ENCODE measurements at regions not wholly inside any gene's neighbourhood (a gene's known extent, or its start where the extent isn't known, plus 50 kb on each side); places are given as distances from the start of the nearest gene placed in this dataset.

DNA sequence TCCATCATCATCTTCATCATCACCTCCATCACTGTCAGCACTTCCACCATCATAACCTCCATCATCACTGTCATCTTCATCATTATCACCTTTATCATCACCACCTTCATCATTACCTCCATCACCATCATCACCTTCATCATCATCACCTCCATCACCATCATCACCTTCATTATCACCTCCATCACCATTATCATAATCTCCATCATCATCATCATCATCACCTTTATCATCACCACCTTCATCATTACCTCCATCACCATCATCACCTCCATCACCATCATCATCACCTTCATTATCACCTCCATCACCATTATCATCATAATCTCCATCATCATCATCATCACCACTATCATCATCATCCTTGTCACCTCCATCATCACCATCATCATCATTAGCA lies 309.7 kb downstream of the HAPSTR1 start:
- TF ChIP-seq RARB (CRISPR knock-in tag; IDR thresholded peaks at IDR 0.05) (no peak), TOX (CRISPR knock-in tag; IDR thresholded peaks at IDR 0.05; ENCODE audit: borderline replicate concordance) (no peak), TCF4 (CRISPR knock-in tag; IDR thresholded peaks at IDR 0.05; ENCODE audit: borderline replicate concordance) (no peak), ZFP30 (CRISPR knock-in tag; IDR thresholded peaks at IDR 0.05) (no peak), ZNF70 (CRISPR knock-in tag; IDR thresholded peaks at IDR 0.05) (no peak), SNAI2 (CRISPR knock-in tag; IDR thresholded peaks at IDR 0.05) (no peak), CSDC2 (CRISPR knock-in tag; IDR thresholded peaks at IDR 0.05) (no peak), GLIS3 (CRISPR knock-in tag; IDR thresholded peaks at IDR 0.05) (no peak), ESRRG (CRISPR knock-in tag; IDR thresholded peaks at IDR 0.05) (no peak), BACH2 (CRISPR knock-in tag; IDR thresholded peaks at IDR 0.05; ENCODE audit: borderline replicate concordance) (no peak), ZC3H10 (CRISPR knock-in tag; IDR thresholded peaks at IDR 0.05) (no peak), OSR1 (CRISPR knock-in tag; IDR thresholded peaks at IDR 0.05) (no peak), PPARA (CRISPR knock-in tag; IDR thresholded peaks at IDR 0.05; ENCODE audit: borderline replicate concordance) (no peak), ISL1 (CRISPR knock-in tag; IDR thresholded peaks at IDR 0.05) (no peak)
- TF ChIP-seq, protein P1, sequence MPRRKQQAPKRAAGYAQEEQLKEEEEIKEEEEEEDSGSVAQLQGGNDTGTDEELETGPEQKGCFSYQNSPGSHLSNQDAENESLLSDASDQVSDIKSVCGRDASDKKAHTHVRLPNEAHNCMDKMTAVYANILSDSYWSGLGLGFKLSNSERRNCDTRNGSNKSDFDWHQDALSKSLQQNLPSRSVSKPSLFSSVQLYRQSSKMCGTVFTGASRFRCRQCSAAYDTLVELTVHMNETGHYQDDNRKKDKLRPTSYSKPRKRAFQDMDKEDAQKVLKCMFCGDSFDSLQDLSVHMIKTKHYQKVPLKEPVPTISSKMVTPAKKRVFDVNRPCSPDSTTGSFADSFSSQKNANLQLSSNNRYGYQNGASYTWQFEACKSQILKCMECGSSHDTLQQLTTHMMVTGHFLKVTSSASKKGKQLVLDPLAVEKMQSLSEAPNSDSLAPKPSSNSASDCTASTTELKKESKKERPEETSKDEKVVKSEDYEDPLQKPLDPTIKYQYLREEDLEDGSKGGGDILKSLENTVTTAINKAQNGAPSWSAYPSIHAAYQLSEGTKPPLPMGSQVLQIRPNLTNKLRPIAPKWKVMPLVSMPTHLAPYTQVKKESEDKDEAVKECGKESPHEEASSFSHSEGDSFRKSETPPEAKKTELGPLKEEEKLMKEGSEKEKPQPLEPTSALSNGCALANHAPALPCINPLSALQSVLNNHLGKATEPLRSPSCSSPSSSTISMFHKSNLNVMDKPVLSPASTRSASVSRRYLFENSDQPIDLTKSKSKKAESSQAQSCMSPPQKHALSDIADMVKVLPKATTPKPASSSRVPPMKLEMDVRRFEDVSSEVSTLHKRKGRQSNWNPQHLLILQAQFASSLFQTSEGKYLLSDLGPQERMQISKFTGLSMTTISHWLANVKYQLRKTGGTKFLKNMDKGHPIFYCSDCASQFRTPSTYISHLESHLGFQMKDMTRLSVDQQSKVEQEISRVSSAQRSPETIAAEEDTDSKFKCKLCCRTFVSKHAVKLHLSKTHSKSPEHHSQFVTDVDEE (CRISPR knock-in tag; IDR thresholded peaks at IDR 0.05): no peak
- TF ChIP-seq, protein P2, sequence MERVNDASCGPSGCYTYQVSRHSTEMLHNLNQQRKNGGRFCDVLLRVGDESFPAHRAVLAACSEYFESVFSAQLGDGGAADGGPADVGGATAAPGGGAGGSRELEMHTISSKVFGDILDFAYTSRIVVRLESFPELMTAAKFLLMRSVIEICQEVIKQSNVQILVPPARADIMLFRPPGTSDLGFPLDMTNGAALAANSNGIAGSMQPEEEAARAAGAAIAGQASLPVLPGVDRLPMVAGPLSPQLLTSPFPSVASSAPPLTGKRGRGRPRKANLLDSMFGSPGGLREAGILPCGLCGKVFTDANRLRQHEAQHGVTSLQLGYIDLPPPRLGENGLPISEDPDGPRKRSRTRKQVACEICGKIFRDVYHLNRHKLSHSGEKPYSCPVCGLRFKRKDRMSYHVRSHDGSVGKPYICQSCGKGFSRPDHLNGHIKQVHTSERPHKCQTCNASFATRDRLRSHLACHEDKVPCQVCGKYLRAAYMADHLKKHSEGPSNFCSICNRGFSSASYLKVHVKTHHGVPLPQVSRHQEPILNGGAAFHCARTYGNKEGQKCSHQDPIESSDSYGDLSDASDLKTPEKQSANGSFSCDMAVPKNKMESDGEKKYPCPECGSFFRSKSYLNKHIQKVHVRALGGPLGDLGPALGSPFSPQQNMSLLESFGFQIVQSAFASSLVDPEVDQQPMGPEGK (CRISPR knock-in tag; IDR thresholded peaks at IDR 0.05; ENCODE audit: borderline replicate concordance): no peak
- TF ChIP-seq, protein P3, sequence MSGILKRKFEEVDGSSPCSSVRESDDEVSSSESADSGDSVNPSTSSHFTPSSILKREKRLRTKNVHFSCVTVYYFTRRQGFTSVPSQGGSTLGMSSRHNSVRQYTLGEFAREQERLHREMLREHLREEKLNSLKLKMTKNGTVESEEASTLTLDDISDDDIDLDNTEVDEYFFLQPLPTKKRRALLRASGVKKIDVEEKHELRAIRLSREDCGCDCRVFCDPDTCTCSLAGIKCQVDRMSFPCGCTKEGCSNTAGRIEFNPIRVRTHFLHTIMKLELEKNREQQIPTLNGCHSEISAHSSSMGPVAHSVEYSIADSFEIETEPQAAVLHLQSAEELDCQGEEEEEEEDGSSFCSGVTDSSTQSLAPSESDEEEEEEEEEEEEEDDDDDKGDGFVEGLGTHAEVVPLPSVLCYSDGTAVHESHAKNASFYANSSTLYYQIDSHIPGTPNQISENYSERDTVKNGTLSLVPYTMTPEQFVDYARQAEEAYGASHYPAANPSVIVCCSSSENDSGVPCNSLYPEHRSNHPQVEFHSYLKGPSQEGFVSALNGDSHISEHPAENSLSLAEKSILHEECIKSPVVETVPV (CRISPR knock-in tag; IDR thresholded peaks at IDR 0.05): no peak
- TF ChIP-seq, protein P4, sequence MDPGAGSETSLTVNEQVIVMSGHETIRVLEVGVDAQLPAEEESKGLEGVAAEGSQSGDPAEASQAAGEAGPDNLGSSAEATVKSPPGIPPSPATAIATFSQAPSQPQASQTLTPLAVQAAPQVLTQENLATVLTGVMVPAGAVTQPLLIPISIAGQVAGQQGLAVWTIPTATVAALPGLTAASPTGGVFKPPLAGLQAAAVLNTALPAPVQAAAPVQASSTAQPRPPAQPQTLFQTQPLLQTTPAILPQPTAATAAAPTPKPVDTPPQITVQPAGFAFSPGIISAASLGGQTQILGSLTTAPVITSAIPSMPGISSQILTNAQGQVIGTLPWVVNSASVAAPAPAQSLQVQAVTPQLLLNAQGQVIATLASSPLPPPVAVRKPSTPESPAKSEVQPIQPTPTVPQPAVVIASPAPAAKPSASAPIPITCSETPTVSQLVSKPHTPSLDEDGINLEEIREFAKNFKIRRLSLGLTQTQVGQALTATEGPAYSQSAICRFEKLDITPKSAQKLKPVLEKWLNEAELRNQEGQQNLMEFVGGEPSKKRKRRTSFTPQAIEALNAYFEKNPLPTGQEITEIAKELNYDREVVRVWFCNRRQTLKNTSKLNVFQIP (CRISPR knock-in tag; IDR thresholded peaks at IDR 0.05; ENCODE audit: borderline replicate concordance, low read depth): no peak
- ATAC-seq: no peak

DNA sequence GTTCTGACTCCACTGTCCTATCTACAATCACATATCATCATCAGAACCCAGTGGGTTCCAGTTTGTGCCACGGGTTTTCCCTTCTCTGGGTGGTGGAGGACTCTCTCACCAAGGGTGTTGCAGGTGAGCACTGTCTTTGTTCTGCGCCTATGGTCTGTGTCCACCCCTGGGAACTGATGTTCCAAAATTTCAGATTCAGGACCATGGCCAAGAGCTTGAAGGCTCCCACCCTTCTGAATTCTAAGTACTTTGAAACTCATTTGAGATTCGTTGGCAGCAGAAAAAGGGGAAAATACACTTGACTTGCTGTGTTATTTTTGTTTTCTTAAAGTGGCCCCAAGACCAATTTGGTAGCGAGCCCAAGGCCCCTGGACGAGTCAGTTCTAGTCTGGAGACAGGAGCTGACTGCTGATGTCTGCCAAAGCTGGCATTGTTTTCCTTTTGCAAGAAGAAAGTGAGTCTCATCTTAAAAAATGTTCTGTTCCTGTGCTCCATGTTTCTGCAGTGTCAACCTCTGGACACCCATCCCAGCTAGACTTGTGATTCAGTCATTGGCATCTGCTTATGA lies 310.9 kb downstream of the HAPSTR1 start:
- TF ChIP-seq, protein P5, sequence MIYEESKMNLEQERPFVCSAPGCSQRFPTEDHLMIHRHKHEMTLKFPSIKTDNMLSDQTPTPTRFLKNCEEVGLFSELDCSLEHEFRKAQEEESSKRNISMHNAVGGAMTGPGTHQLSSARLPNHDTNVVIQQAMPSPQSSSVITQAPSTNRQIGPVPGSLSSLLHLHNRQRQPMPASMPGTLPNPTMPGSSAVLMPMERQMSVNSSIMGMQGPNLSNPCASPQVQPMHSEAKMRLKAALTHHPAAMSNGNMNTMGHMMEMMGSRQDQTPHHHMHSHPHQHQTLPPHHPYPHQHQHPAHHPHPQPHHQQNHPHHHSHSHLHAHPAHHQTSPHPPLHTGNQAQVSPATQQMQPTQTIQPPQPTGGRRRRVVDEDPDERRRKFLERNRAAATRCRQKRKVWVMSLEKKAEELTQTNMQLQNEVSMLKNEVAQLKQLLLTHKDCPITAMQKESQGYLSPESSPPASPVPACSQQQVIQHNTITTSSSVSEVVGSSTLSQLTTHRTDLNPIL (CRISPR knock-in tag; IDR thresholded peaks at IDR 0.05; ENCODE audit: low read depth): no peak
- TF ChIP-seq TOX (CRISPR knock-in tag; IDR thresholded peaks at IDR 0.05; ENCODE audit: borderline replicate concordance) (no peak), ESRRG (CRISPR knock-in tag; IDR thresholded peaks at IDR 0.05) (no peak), BACH2 (CRISPR knock-in tag; IDR thresholded peaks at IDR 0.05; ENCODE audit: borderline replicate concordance) (no peak), PPARA (CRISPR knock-in tag; IDR thresholded peaks at IDR 0.05; ENCODE audit: borderline replicate concordance) (no peak), TCF4 (CRISPR knock-in tag; IDR thresholded peaks at IDR 0.05; ENCODE audit: borderline replicate concordance) (no peak), ZFP3 (CRISPR knock-in tag; IDR thresholded peaks at IDR 0.05) (no peak)
- TF ChIP-seq, protein P4 (CRISPR knock-in tag; IDR thresholded peaks at IDR 0.05; ENCODE audit: borderline replicate concordance, low read depth): no peak

More for the DNA sequence above, 310.9 kb downstream of the HAPSTR1 start:
- no peak for ATAC-seq

Measured in SK-N-SH treated with all-trans-retinoic acid at 6 μM for 48 hours (cell line).